Progenitor cell of endocrine pancreas (in vitro differentiated cells): ENCODE measurements at regions not wholly inside any gene's neighbourhood (a gene's known extent, or its start where the extent isn't known, plus 50 kb on each side); places are given as distances from the start of the nearest gene placed in this dataset.
A peak's percentile ranks its signal among the peaks of the same experiment; 100 is the strongest.

Source experiments
- DNase-seq: peaks from one replicate; pipeline ENCODE4 v3.0.0; 2021; ENCODE audit warnings: low spot score; ENCODE audit not compliant: unreplicated experiment
- H3K27ac Mint-ChIP-seq: 2 replicates; pipeline ENCODE4 v1.8.0; 2021; ENCODE audit warnings: mild to moderate bottlenecking, moderate library complexity, mixed read lengths
- H3K27me3 Mint-ChIP-seq: 2 replicates; pipeline ENCODE4 v1.8.0; 2021; ENCODE audit warnings: mixed read lengths
- H3K36me3 Mint-ChIP-seq: 2 replicates; pipeline ENCODE4 v1.8.0; 2022; ENCODE audit warnings: mixed read lengths; ENCODE audit not compliant: insufficient read depth
- H3K4me1 Mint-ChIP-seq: 2 replicates; pipeline ENCODE4 v1.8.0; 2021; ENCODE audit warnings: low read depth, mixed read lengths
- H3K4me3 Mint-ChIP-seq: 2 replicates; pipeline ENCODE4 v1.8.0; 2021; ENCODE audit warnings: low read depth, mild to moderate bottlenecking, moderate library complexity, mixed read lengths
- H3K9me3 Mint-ChIP-seq: 2 replicates; pipeline ENCODE4 v1.8.0; 2021; ENCODE audit warnings: low read depth, mixed read lengths
- TF ChIP-seq, protein P1 (sequence below): fragments of 200-600 bp; sonication (generic); IDR thresholded peaks from one replicate; pipeline ENCODE4 v1.5.0; 2021; ENCODE audit warnings: antibody characterized with exemption, mild to moderate bottlenecking; ENCODE audit not compliant: unreplicated experiment

DNA sequence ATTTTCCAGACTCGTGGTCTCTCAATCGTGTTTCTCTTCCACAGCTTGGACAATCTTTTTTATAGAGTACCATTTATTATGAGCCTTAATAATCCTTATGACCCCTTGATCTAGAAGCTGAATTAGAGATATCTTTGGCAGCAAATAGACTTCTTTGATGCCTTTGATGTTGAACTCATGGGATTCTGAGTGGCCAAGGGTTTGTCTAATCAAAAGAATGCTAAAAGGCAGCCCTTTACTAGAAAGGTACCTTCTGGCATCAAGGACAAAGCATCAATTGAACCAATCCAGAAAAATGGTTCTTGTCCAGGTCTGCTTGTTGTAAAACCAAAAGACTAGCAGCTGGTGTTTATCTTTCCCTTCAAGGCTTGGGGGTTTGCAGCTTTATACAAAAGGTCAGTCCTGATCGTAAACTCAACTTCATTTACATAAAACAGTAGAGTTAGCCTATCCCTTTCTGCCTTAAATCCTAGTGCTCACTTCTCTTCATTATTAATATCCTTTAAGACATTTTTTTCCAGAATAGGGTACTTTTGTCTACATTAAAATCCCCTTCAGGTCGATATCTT is 411.3 kb downstream of the FAT4 start:
- H3K4me3 Mint-ChIP-seq: no peak overlapping the region
- no peak overlapping the region for H3K27ac Mint-ChIP-seq
- no peak for DNase-seq

DNA sequence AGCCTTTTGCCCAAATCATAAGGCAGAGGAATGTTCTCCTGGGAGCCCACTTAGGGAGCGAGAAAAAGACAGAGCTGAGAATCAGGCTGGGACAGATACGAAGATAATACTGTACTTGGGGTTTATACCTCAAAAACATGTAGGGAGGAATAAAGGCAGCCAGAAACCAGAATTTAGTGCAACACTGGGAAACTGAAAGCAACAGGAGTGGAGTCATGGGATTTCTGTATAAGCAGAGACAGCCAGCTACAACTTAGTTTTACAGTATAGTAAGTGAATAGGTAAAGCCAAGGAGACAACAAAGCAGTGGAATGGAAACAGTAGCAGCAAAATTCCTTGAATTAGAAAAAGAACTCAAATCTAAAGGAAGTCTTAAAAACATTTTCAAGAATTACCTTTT is 413.2 kb downstream of the FAT4 start:
- H3K27me3 Mint-ChIP-seq: no peaks in the 10 kb centered on the region
- no peak for DNase-seq
- no peak overlapping the region for H3K27ac Mint-ChIP-seq
- H3K4me3 Mint-ChIP-seq: no peak overlapping the region
- no peaks in the 10 kb centered on the region for H3K36me3 Mint-ChIP-seq
- TF ChIP-seq, protein P1, sequence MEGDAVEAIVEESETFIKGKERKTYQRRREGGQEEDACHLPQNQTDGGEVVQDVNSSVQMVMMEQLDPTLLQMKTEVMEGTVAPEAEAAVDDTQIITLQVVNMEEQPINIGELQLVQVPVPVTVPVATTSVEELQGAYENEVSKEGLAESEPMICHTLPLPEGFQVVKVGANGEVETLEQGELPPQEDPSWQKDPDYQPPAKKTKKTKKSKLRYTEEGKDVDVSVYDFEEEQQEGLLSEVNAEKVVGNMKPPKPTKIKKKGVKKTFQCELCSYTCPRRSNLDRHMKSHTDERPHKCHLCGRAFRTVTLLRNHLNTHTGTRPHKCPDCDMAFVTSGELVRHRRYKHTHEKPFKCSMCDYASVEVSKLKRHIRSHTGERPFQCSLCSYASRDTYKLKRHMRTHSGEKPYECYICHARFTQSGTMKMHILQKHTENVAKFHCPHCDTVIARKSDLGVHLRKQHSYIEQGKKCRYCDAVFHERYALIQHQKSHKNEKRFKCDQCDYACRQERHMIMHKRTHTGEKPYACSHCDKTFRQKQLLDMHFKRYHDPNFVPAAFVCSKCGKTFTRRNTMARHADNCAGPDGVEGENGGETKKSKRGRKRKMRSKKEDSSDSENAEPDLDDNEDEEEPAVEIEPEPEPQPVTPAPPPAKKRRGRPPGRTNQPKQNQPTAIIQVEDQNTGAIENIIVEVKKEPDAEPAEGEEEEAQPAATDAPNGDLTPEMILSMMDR: no peak
- no peaks in the 10 kb centered on the region for H3K9me3 Mint-ChIP-seq
- peaks cover 8% of the 10 kb centered on the region for H3K4me1 Mint-ChIP-seq

More for the DNA sequence above, 411.3 kb downstream of the FAT4 start:
- Mint-ChIP-seq H3K27me3 (no peaks in the 10 kb centered on the region), H3K9me3 (peaks cover 3% of the 10 kb centered on the region), H3K4me1 (peaks cover 8% of the 10 kb centered on the region), H3K36me3 (no peaks in the 10 kb centered on the region)
- TF ChIP-seq, protein P1: no peak

DNA sequence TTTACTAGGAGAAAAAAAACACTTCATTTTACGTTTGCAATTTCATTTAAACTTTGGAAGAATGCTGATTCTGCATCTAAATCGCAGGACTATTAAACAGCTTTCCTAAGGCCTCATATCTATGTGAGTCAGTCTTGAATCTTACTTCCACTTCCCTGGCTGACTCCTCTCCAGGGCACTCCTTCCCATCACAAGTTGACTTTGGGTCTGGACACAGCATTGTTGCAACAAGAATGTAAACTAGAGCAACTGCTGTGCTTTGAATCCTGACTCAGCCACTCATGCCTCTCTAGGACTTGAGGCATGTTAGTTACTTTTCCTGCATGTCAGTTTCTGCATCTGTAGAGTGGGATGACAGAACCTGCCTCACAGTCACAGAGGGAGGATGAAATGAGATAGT is 413.8 kb downstream of the FAT4 start:
- no peak for DNase-seq
- Mint-ChIP-seq H3K27me3 (no peaks in the 10 kb centered on the region), H3K9me3 (no peaks in the 10 kb centered on the region), H3K4me3 (no peak overlapping the region), H3K27ac (peak overlapping the region; percentile 53), H3K4me1 (peaks cover 8% of the 10 kb centered on the region), H3K36me3 (no peaks in the 10 kb centered on the region)
- TF ChIP-seq, protein P1: no peak

DNA sequence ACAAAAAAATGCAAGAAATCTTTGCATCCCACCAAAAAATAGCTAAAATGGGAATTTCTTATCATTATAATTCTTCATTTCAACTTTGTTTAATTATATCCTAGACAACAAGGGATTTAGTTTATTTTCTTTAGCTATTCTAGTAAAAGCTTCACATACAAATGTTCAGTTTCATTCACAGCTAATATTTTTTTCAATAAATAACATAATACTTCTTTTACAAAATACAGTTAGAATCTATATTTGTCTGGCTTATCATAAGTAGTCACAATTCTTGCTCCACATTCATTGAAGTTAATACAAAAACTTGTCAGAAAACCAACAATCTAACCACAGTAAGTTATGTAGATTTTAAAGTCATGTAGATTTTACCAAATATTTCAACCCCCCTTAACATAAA is 414.4 kb downstream of the FAT4 start:
- TF ChIP-seq, protein P1: no peak
- Mint-ChIP-seq H3K27me3 (no peaks in the 10 kb centered on the region), H3K4me3 (no peak overlapping the region), H3K36me3 (no peaks in the 10 kb centered on the region), H3K27ac (no peak overlapping the region), H3K4me1 (peaks cover 8% of the 10 kb centered on the region), H3K9me3 (no peaks in the 10 kb centered on the region)
- DNase-seq: no peak

DNA sequence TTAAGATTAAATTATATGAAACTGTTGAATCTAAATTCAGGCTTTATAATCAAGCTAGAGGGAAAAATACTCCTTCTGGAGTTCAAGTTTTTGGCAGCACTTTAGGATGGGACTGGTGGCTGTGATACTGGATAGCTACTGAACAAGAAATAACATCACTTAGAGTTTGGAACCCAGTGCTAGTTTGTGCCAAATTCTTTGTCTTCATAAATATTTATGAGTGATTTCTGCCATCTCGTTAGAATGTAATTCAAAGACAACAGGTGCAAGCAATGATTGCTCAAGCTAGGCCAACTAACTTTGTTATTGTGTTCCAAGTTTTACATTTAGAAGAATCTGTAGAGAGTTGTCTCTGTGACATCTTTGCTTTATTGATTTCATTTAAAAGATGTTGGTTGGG is 417.9 kb downstream of the FAT4 start:
- H3K4me1 Mint-ChIP-seq: peaks cover 22% of the 10 kb centered on the region
- H3K9me3 Mint-ChIP-seq: no peaks in the 10 kb centered on the region
- TF ChIP-seq, protein P1: no peak
- no peak for DNase-seq
- no peaks in the 10 kb centered on the region for H3K27me3 Mint-ChIP-seq
- no peak overlapping the region for H3K27ac Mint-ChIP-seq
- H3K4me3 Mint-ChIP-seq: no peak overlapping the region
- H3K36me3 Mint-ChIP-seq: no peaks in the 10 kb centered on the region
